Naive thymus-derived CD4-positive, alpha-beta T cell (primary cell): ENCODE measurements at regions not wholly inside any gene's neighbourhood (a gene's known extent, or its start where the extent isn't known, plus 50 kb on each side); places are given as distances from the start of the nearest gene placed in this dataset.

Experiments
- ATAC-seq: fragments of 150-1000 bp; cut with Tn5 transposase; 2 replicates; pipeline ENCODE4 v1.10.0; 2021; ENCODE audit warnings: mild to moderate bottlenecking, moderate library complexity
- CTCF ChIA-PET: fragments of 350-600 bp; sonication (Branson Sonifier 250); formaldehyde crosslinking; loops from one replicate; lab custom pipeline; 2021; ENCODE audit warnings: antibody characterized with exemption; lab: Charles Lee
- POLR2A ChIA-PET: fragments of 350-600 bp; sonication (Branson Sonifier 250); formaldehyde crosslinking; loops from one replicate; lab custom pipeline; 2021; ENCODE audit warnings: antibody characterized with exemption, inconsistent platforms; lab: Charles Lee
- DNase-seq, 9 donors: peaks; one replicate each; pipeline versions ENCODE4 v3.0.0 to v3.0.0-alpha.2; 2020 to 2022; ENCODE audit warnings: mixed read lengths in 1 of 9
- H3K27ac ChIP-seq: one replicate; pipeline ENCODE4 v1.7.0; 2013; ENCODE audit warnings: mild to moderate bottlenecking, low read depth, low read length, moderate library complexity
- H3K27me3 ChIP-seq, 2 donors: one replicate each; pipeline ENCODE4 v1.7.0; 2013; ENCODE audit warnings: low read length in 2 of 2, mild to moderate bottlenecking in 2 of 2, moderate library complexity in 2 of 2; ENCODE audit not compliant: control insufficient read depth in 2 of 2, insufficient read depth in 2 of 2
- H3K36me3 ChIP-seq, 3 experiments: 1 replicate in 2 of 3; 2 replicates in 1 of 3; pipeline ENCODE4 v1.7.0; 2013; ENCODE audit warnings: low read length in 3 of 3, mild to moderate bottlenecking in 3 of 3, moderate library complexity in 1 of 3; ENCODE audit not compliant: insufficient read depth in 3 of 3, control insufficient read depth in 2 of 3
- H3K4me1 ChIP-seq, 2 donors: one replicate each; pipeline ENCODE4 v1.7.0; 2013; ENCODE audit warnings: low read length in 2 of 2, mild to moderate bottlenecking in 2 of 2, moderate library complexity in 1 of 2; ENCODE audit not compliant: control insufficient read depth in 2 of 2, insufficient read depth in 2 of 2
- H3K4me3 ChIP-seq: 2 replicates; pipeline ENCODE4 v1.7.0; 2013; ENCODE audit warnings: mild to moderate bottlenecking, low read length
- H3K9me3 ChIP-seq, 3 experiments: 1 replicate in 2 of 3; 2 replicates in 1 of 3; pipeline ENCODE4 v1.7.0; 2013; ENCODE audit warnings: low read length in 3 of 3; ENCODE audit not compliant: control insufficient read depth in 2 of 3
- H3K27ac Mint-ChIP-seq, 9 donors: one replicate each; pipeline ENCODE4 v1.8.0; 2020 to 2022; ENCODE audit warnings: mixed read lengths in 9 of 9, mild to moderate bottlenecking in 8 of 9, moderate library complexity in 5 of 9, inconsistent platforms in 2 of 9
- H3K27me3 Mint-ChIP-seq, 5 donors: one replicate each; pipeline ENCODE4 v1.8.0; 2021 to 2022; ENCODE audit warnings: mixed read lengths in 5 of 5, mild to moderate bottlenecking in 1 of 5
- H3K36me3 Mint-ChIP-seq, 5 donors: one replicate each; pipeline ENCODE4 v1.8.0; 2020 to 2022; ENCODE audit warnings: mixed read lengths in 5 of 5, mild to moderate bottlenecking in 3 of 5, inconsistent platforms in 1 of 5
- H3K4me1 Mint-ChIP-seq, 7 donors: one replicate each; pipeline ENCODE4 v1.8.0; 2020 to 2022; ENCODE audit warnings: mixed read lengths in 7 of 7, mild to moderate bottlenecking in 3 of 7, inconsistent platforms in 1 of 7
- H3K4me3 Mint-ChIP-seq, 10 donors: one replicate each; pipeline ENCODE4 v1.8.0; 2020 to 2022; ENCODE audit warnings: mild to moderate bottlenecking in 10 of 10, mixed read lengths in 10 of 10, moderate library complexity in 6 of 10, inconsistent platforms in 2 of 10
- H3K9me3 Mint-ChIP-seq, 11 donors: one replicate each; pipeline ENCODE4 v1.8.0; 2020 to 2022; ENCODE audit warnings: mixed read lengths in 11 of 11, mild to moderate bottlenecking in 4 of 11, inconsistent platforms in 1 of 11, moderate library complexity in 1 of 11
- intact Hi-C, 2 donors: fragments of 100-400 bp; cut with micrococcal nuclease; formaldehyde crosslinking; loops; one replicate each; pipeline ENCODE4 v1.15.1; 2023

GRCh38 chr14:49479432-49479831, 106.7 kb downstream of the RPS29 start:
- H3K9me3 Mint-ChIP-seq = peaks cover 0 to 8% (median 4%) of the 10 kb centered on the region in 11 donors
- ATAC-seq (no peak), DNase-seq (no peak)
- no peaks in the 10 kb centered on the region for H3K27me3 ChIP-seq
- CTCF ChIA-PET = interaction anchor here (0.7 kb wide), 1 partner anchor 1180 kb away, joined by 3 read pairs; no protein-coding TSS in a partner anchor
- no peak overlapping the region for H3K27ac Mint-ChIP-seq
- no peak overlapping the region for H3K27ac ChIP-seq
- no peaks in the 10 kb centered on the region for H3K9me3 ChIP-seq
- POLR2A ChIA-PET = no interaction called here
- no peak overlapping the region for H3K4me3 ChIP-seq
- H3K4me1 Mint-ChIP-seq = peaks cover 0 to 10% (median 0%) of the 10 kb centered on the region in 7 donors
- no peaks in the 10 kb centered on the region for H3K4me1 ChIP-seq
- intact Hi-C loops = no loop called here
- H3K4me3 Mint-ChIP-seq = no peak overlapping the region
- no peaks in the 10 kb centered on the region for H3K36me3 ChIP-seq
- H3K36me3 Mint-ChIP-seq = no peaks in the 10 kb centered on the region
- H3K27me3 Mint-ChIP-seq = peaks cover 0 to 6% (median 3%) of the 10 kb centered on the region in 5 donors

- Mint-ChIP-seq H3K27me3 (peaks cover 0 to 6% (median under 1%) of the 10 kb centered on the region in 5 donors), H3K9me3 (peaks cover 0 to 8% (median 4%) of the 10 kb centered on the region in 11 donors), H3K36me3 (no peaks in the 10 kb centered on the region), H3K4me1 (peaks cover 0 to 10% (median 0%) of the 10 kb centered on the region in 7 donors), H3K27ac (no peak overlapping the region), H3K4me3 (no peak overlapping the region)
- DNase-seq = no peak
- intact Hi-C loops = no loop called here
- Histone ChIP-seq H3K36me3 (no peaks in the 10 kb centered on the region), H3K4me1 (no peaks in the 10 kb centered on the region), H3K9me3 (no peaks in the 10 kb centered on the region), H3K27ac (no peak overlapping the region), H3K4me3 (no peak overlapping the region), H3K27me3 (no peaks in the 10 kb centered on the region)
- POLR2A ChIA-PET = no interaction called here
- CTCF ChIA-PET = no interaction called here
- ATAC-seq = no peak
Measured at GRCh38 chr14:49478784-49479183, 107.4 kb downstream of the RPS29 start.

DNA sequence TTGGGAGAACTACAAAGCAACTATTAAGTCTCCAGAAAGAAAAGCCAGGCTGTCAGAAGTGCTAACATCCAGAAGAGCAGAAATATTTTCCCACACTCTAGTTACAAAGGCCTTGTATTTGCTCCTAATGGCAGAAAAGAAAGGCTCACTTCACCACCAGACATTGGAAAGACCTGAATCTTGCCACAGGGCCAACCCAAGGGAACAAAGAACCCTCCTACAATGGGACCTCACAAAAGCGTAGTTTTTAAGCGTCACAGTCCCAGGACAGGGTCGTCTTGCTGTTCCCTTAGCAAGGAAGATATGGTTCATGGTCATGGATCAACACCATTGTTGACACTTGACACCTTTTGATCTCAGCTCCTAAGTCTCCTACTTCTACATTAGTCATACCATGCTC, 119.1 kb downstream of the RPS29 start:
- Mint-ChIP-seq H3K4me3 (no peak overlapping the region), H3K27me3 (peaks cover 9 to 28% (median 19%) of the 10 kb centered on the region in 5 donors), H3K9me3 (no peaks in the 10 kb centered on the region), H3K4me1 (no peaks in the 10 kb centered on the region), H3K27ac (no peak overlapping the region), H3K36me3 (peaks cover 0 to 7% (median 0%) of the 10 kb centered on the region in 5 donors)
- no peak for DNase-seq
- H3K27me3 ChIP-seq = no peaks in the 10 kb centered on the region
- ATAC-seq = no peak
- no peaks in the 10 kb centered on the region for H3K9me3 ChIP-seq
- intact Hi-C loops = loop anchor here in 1 of 2 donors (10.0 kb wide), 1 partner anchor 298 kb away; the partner anchor contains the start of gene KLHDC2
- H3K27ac ChIP-seq = no peak overlapping the region
- no peaks in the 10 kb centered on the region for H3K4me1 ChIP-seq
- POLR2A ChIA-PET = no interaction called here
- CTCF ChIA-PET = no interaction called here
- no peak overlapping the region for H3K4me3 ChIP-seq
- no peaks in the 10 kb centered on the region for H3K36me3 ChIP-seq

DNA sequence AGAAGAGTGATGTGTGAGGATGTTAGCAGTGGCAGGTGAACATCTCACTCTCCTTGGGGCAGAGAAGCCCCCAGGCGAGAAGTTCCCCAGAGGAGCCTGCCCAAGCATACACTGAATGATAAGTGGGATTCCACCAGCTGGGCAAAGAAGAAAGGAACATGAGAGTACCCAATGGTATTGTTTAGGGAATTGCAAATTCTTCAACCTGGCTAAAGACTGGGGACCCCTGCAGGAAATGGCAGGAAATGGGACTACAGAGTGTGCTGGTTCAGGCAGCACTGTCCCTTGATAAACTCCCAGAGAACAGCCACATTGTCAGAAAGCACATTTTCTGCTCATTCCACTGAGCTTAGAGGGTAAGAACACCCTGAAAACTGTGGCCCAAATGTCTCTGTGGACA, 121.3 kb downstream of the RPS29 start:
- no peak overlapping the region for H3K4me3 ChIP-seq
- DNase-seq (no peak), ATAC-seq (no peak)
- no peaks in the 10 kb centered on the region for H3K36me3 ChIP-seq
- Mint-ChIP-seq H3K9me3 (no peaks in the 10 kb centered on the region), H3K27ac (no peak overlapping the region), H3K27me3 (peaks cover 9 to 34% (median 19%) of the 10 kb centered on the region in 5 donors), H3K36me3 (peaks cover 0 to 7% (median 0%) of the 10 kb centered on the region in 5 donors), H3K4me3 (no peak overlapping the region), H3K4me1 (no peaks in the 10 kb centered on the region)
- CTCF ChIA-PET = no interaction called here
- H3K27ac ChIP-seq = no peak overlapping the region
- no peaks in the 10 kb centered on the region for H3K4me1 ChIP-seq
- intact Hi-C loops = loop anchor here (5.0 to 10.0 kb wide), 4 partner anchors 167 to 797 kb away; partner anchors contain the start of gene KLHDC2 (in 1 of the 2)
- no peaks in the 10 kb centered on the region for H3K27me3 ChIP-seq
- POLR2A ChIA-PET = no interaction called here
- no peaks in the 10 kb centered on the region for H3K9me3 ChIP-seq

GRCh38 chr14:49463146-49463545, 123.0 kb downstream of the RPS29 start:
- ATAC-seq = no peak
- Mint-ChIP-seq H3K4me1 (no peaks in the 10 kb centered on the region), H3K9me3 (no peaks in the 10 kb centered on the region), H3K27me3 (peaks cover 4 to 31% (median 12%) of the 10 kb centered on the region in 5 donors), H3K4me3 (no peak overlapping the region), H3K27ac (no peak overlapping the region), H3K36me3 (peaks cover 0 to 5% (median 0%) of the 10 kb centered on the region in 5 donors)
- no peak overlapping the region for H3K4me3 ChIP-seq
- no peaks in the 10 kb centered on the region for H3K9me3 ChIP-seq
- H3K36me3 ChIP-seq = no peaks in the 10 kb centered on the region
- DNase-seq = no peak
- CTCF ChIA-PET = no interaction called here
- POLR2A ChIA-PET = interaction anchor here (2.0 kb wide), 1 partner anchor 123 kb away, joined by 7 read pairs; the partner anchor contains the start of gene RPS29
- no peaks in the 10 kb centered on the region for H3K4me1 ChIP-seq
- no peak overlapping the region for H3K27ac ChIP-seq
- no peaks in the 10 kb centered on the region for H3K27me3 ChIP-seq
- intact Hi-C loops = loop anchor here (2.0 to 10.0 kb wide), 6 partner anchors 158 to 799 kb away; partner anchors contain the start of genes KLHDC2 (in 1 of the 2), MGAT2 (in 1 of the 2), NEMF (in 1 of the 2) and RPL36AL (in 1 of the 2)

DNA sequence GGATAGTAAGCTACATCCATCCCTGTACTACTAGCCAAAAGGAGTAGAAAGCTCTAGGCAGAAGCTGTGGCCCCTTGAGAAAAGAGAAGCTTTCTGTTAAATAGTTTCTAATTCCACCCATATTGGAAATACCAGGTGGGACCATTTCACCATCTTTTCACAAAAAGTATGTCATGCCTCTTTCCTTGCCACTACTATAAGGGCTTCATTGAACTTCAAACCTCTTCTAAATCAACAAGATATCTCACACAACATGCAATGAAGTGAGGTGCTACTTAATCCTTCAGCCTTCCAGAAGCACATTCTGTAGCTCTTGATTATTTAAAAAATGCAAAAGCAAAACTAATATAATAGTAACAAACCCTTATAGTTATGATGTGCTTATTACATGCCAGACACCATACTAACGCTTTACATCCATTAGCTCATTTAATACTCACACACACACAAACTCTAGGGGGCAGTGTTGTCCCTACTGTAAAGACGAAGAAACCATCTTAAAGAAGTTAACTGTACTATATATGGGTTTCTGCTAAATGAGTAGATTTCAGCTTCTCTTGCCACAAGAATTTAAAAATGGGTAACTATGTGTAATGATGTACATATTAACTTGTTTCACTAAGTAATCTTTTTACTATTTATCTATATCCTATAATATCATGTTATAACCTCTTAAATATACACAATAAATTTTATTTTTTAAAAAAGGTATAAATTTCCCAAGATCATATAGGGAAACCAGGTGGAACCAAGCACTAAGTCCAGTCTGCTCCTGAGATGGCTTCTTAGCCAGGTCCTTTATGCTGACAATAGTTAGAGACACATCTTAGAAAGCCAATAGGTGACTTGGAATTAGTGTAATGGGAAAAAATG, 124.4 kb downstream of the RPS29 start:
- Mint-ChIP-seq H3K9me3 (no peaks in the 10 kb centered on the region), H3K36me3 (peaks cover 0 to under 1% (median 0%) of the 10 kb centered on the region in 5 donors), H3K4me3 (no peak overlapping the region), H3K27ac (no peak overlapping the region), H3K4me1 (no peaks in the 10 kb centered on the region), H3K27me3 (peaks cover 0 to 31% (median 6%) of the 10 kb centered on the region in 5 donors)
- POLR2A ChIA-PET = interaction anchor here (1.0 to 2.0 kb wide), 3 partner anchors 124 to 850 kb away, joined by 3 to 7 read pairs (median 4); partner anchors contain the start of genes L2HGDH, LRR1 and RPS29
- Histone ChIP-seq H3K9me3 (no peaks in the 10 kb centered on the region), H3K36me3 (no peaks in the 10 kb centered on the region), H3K27me3 (no peaks in the 10 kb centered on the region), H3K27ac (no peak overlapping the region), H3K4me1 (no peaks in the 10 kb centered on the region), H3K4me3 (no peak overlapping the region)
- DNase-seq = peak in 7 of 9 donors; percentile 43 to 74 (median 67)
- intact Hi-C loops = loop anchor here (1.0 to 10.0 kb wide), 9 partner anchors 36 to 801 kb away; partner anchors contain the start of genes RPS29 (in 2 of the 2), KLHDC2 (in 1 of the 2), MGAT2 (in 1 of the 2) and NEMF (in 1 of the 2)
- CTCF ChIA-PET = interaction anchor here (0.6 to 2.3 kb wide), 15 partner anchors 9 to 685 kb away, joined by 3 to 14 read pairs (median 4); partner anchors contain the start of genes NEMF and RPS29
- ATAC-seq = peak; percentile 95
